ENCODE measurements at regions not wholly inside any gene's neighbourhood (a gene's known extent, or its start where the extent isn't known, plus 50 kb on each side); places are given as distances from the start of the nearest gene placed in this dataset.

DNA sequence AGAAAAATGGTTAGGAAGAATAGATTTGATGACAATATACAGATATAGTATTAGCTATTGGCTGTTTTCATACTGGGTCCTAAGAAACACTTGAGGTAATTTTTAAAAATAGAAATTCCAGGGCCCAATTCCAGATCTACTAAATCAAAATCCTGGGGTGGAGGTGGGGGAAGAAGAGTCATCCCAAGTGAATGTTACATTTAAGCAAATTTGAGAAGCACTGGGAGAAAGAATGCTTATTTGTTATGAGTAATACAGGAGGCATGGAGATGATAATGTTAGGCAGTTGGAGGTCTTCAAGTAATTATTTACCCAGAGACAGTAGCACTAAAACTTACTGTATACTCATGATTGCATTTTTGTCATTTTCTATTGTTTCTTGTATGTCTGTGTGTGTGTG, 93.0 kb upstream of the DAB2 start:
- peak; percentile 35 for DNase-seq (ENCODE audit: low read depth)
- TF ChIP-seq, protein P1, sequence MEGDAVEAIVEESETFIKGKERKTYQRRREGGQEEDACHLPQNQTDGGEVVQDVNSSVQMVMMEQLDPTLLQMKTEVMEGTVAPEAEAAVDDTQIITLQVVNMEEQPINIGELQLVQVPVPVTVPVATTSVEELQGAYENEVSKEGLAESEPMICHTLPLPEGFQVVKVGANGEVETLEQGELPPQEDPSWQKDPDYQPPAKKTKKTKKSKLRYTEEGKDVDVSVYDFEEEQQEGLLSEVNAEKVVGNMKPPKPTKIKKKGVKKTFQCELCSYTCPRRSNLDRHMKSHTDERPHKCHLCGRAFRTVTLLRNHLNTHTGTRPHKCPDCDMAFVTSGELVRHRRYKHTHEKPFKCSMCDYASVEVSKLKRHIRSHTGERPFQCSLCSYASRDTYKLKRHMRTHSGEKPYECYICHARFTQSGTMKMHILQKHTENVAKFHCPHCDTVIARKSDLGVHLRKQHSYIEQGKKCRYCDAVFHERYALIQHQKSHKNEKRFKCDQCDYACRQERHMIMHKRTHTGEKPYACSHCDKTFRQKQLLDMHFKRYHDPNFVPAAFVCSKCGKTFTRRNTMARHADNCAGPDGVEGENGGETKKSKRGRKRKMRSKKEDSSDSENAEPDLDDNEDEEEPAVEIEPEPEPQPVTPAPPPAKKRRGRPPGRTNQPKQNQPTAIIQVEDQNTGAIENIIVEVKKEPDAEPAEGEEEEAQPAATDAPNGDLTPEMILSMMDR (IDR thresholded peaks at IDR 0.05; ENCODE audit: insufficient read depth, low read depth, low read length, missing control alignments) = no peak
- no peak overlapping the region for H3K4me3 ChIP-seq (ENCODE audit: low read length)

DNA sequence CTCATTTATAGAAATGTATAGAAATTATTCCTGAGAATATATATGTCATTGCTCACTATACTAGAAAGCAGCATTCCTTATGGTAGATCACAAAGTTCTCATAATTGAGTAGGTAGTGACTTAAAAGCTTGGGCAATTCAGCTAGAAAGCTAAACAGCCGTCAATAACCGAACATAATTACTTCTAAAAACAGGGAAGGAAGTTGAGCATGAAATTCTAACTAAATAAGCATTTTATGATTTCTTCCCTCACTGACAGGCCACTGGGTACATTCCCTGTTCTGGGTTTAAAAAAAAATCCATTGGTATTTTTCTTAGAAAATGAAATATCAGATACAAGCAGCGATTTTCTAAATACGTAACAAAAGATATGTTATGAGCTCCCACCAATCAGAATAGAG, 91.1 kb upstream of the DAB2 start:
- TF ChIP-seq, protein P1 (IDR thresholded peaks at IDR 0.05; ENCODE audit: insufficient read depth, low read depth, low read length, missing control alignments) = no peak
- DNase-seq (ENCODE audit: low read depth) = no peak

DNA sequence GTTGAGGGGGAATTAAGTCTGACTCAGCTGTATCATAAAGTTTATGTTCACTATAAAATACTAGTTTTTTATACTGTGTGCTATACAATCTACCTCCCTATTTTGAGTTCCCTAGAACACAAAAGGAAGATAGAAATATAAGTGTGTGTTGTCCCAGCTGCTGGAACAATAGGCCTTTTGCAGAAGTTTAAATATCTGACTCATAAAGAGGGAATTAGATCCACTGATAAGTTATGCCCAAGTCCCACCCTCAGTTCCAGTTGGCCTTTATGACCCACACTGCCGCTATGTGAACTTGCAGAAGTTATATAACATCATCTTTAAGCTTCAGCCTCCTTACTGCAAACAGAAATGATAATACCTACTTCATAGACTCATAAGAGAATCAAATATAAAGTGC, 88.5 kb upstream of the DAB2 start:
- DNase-seq (ENCODE audit: low read depth) = peak; percentile 17

More for the DNA sequence above, 91.1 kb upstream of the DAB2 start:
- H3K4me3 ChIP-seq (ENCODE audit: low read length) = no peak overlapping the region

DNA sequence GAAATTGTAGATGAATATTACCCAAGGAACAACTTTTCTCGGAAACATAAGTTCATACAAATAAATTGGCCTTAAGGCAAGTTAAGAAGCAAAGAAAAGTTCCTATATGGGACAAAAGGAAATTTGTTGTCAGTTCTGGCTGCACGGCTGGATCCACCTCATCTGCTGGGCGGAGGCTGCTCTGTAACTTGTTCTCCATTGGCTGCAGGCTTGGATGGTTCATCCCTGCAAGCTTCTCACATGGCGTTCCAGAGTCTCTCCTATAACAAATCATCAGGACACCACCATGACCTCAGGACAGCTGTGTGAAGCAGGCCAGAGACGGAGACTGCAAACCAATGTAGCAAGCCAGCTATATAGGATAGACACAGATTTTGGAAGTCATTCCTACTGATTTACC, 81.4 kb upstream of the DAB2 start:
- TF ChIP-seq, protein P1 (IDR thresholded peaks at IDR 0.05; ENCODE audit: insufficient read depth, low read depth, low read length, missing control alignments) = no peak
- DNase-seq (ENCODE audit: low read depth) = no peak
- no peak overlapping the region for H3K4me3 ChIP-seq (ENCODE audit: low read length)

More for the DNA sequence above, 88.5 kb upstream of the DAB2 start:
- no peak overlapping the region for H3K4me3 ChIP-seq (ENCODE audit: low read length)
- TF ChIP-seq, protein P1 (IDR thresholded peaks at IDR 0.05; ENCODE audit: insufficient read depth, low read depth, low read length, missing control alignments) = no peak

GRCh38 chr5:39505791-39506190, 81.0 kb upstream of the DAB2 start:
- TF ChIP-seq, protein P1 (IDR thresholded peaks at IDR 0.05; ENCODE audit: insufficient read depth, low read depth, low read length, missing control alignments) = no peak
- H3K4me3 ChIP-seq (ENCODE audit: low read length) = no peak overlapping the region
- no peak for DNase-seq (ENCODE audit: low read depth)

DNA sequence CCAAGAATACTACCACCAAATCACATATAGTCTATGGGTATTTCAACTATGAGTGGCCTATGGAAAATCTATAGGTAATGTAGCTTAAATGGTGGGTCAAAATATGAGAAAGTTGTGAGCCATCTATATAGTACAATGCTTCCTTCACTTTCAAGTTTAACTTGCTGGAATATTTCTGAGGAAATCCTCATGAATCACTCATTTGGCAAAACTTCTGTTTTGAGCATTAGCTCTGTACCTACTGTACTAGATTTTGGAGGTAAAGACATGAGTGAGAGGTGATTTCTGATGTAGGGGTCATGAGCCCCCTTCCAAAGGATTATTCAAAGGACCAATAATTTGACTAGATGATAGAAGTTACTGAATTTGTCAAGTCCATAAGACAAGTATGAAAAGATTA, 80.6 kb upstream of the DAB2 start:
- DNase-seq (ENCODE audit: low read depth) = no peak
- TF ChIP-seq, protein P1 (IDR thresholded peaks at IDR 0.05; ENCODE audit: insufficient read depth, low read depth, low read length, missing control alignments) = no peak
- no peak overlapping the region for H3K4me3 ChIP-seq (ENCODE audit: low read length)

DNA sequence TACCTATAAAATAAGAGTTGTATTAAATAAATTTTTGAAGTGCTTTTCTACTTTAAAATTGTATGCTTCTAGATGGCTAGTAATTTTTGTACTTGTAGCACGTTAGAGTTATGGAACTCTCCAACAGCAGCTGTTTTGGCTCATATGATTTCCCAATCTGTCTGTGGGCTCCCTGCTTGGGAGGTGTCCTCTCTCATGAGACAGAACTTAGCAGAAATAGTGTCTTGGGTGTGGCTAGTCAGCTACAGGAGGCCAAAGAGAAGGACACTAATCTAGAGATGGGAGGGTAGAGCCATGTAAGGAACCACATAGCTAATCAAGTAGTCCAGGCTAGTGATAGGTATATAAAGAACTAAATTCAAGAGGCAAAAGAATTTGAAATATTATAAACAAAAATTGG, 78.4 kb upstream of the DAB2 start:
- no peak for DNase-seq (ENCODE audit: low read depth)
- no peak overlapping the region for H3K4me3 ChIP-seq (ENCODE audit: low read length)
- TF ChIP-seq, protein P1 (IDR thresholded peaks at IDR 0.05; ENCODE audit: insufficient read depth, low read depth, low read length, missing control alignments) = no peak
